K562 (cell line): ENCODE measurements at regions not wholly inside any gene's neighbourhood (a gene's known extent, or its start where the extent isn't known, plus 50 kb on each side); places are given as distances from the start of the nearest gene placed in this dataset.

ENCODE experiments used
- ATAC-seq: fragments of 200-7000 bp; cut with Tn5 transposase; 3 replicates; pipeline ENCODE4 v1.9.1; 2020; ENCODE audit warnings: moderate library complexity
- BruUV-seq: library from RNA; stranded (reverse); fragments of 400-500 nt; replicated peaks from 2 replicates; lab custom pipeline; 2021; lab: Mats Ljungman, UMichigan
- CTCF ChIA-PET: fragments of 300-600 bp; formaldehyde crosslinking; extraction: SDS; loops from one replicate; lab custom pipeline; 2021; ENCODE audit warnings: low intra/inter-chr PET ratio; lab: Yijun Ruan, JAX
- POLR2A ChIA-PET: fragments of 300-600, 350-650 bp; sonication (Branson Sonifier 250); formaldehyde crosslinking; extraction: SDS; loops from one replicate; lab custom pipeline; 2021; ENCODE audit warnings: antibody characterized with exemption, inconsistent platforms; lab: Yijun Ruan, JAX
- DNase-seq, 4 experiments: peaks; one replicate each; pipeline versions ENCODE4 v3.0.0 to v3.0.0-alpha.2; 2011 to 2018; ENCODE audit warnings: low spot score in 3 of 4, mixed read lengths in 3 of 4; ENCODE audit errors: extremely low read depth in 1 of 4
- FAIRE-seq: peaks from 2 replicates; lab custom pipeline; 2011; peaks lifted over from hg19 to GRCh38; lab: Jason Lieb, UNC
- H2AFZ ChIP-seq: 2 replicates; pipeline ENCODE4 v1.6.0; 2011; ENCODE audit warnings: low read depth, low read length, control low read depth, inconsistent platforms
- H3K27ac ChIP-seq: fragments of 200-600 bp; 3 replicates; pipeline ENCODE4 v1.8.0; 2011; ENCODE audit warnings: low read depth, mild to moderate bottlenecking, control low read depth, inconsistent platforms, low read length, moderate library complexity, mixed read lengths; ENCODE audit errors: extremely low read depth
- H3K27me3 ChIP-seq, 2 experiments: fragments of 300-600 bp in 1 of 2; 2 replicates in 1 of 2; 3 replicates in 1 of 2; pipeline versions ENCODE4 v1.6.0 to v1.8.0; 2011; ENCODE audit warnings: inconsistent platforms in 2 of 2, low read length in 2 of 2, mild to moderate bottlenecking in 1 of 2, mixed read lengths in 1 of 2, moderate library complexity in 1 of 2; ENCODE audit not compliant: control insufficient read depth in 2 of 2, insufficient read depth in 2 of 2
- H3K36me3 ChIP-seq: fragments of 300-600 bp; 3 replicates; pipeline ENCODE4 v1.8.0; 2011; ENCODE audit warnings: mild to moderate bottlenecking, low read length, inconsistent platforms; ENCODE audit not compliant: control insufficient read depth, insufficient read depth
- H3K4me1 ChIP-seq, 2 experiments: fragments of 200-600 bp in 1 of 2; replicated peaks in 1 of 2; 2 replicates in 1 of 2; 3 replicates in 1 of 2; pipeline versions ENCODE4 v1.5.1 to v1.8.0; 2011; ENCODE audit warnings: inconsistent platforms in 2 of 2, low read length in 2 of 2, mild to moderate bottlenecking in 1 of 2, mixed read lengths in 1 of 2, moderate library complexity in 1 of 2; ENCODE audit not compliant: control insufficient read depth in 2 of 2, insufficient read depth in 2 of 2
- H3K4me2 ChIP-seq: 2 replicates; pipeline ENCODE4 v1.6.1; 2011; ENCODE audit warnings: low read length, control low read depth, inconsistent platforms, mixed read lengths; ENCODE audit not compliant: insufficient read depth
- H3K4me3 ChIP-seq: fragments of 200-600 bp; sonication (generic), shearing (Covaris generic); 2 replicates; pipeline ENCODE4 v1.5.1; 2016; ENCODE audit warnings: control low read depth, inconsistent platforms
- H3K79me2 ChIP-seq: fragments of 200-600 bp; 3 replicates; pipeline ENCODE4 v1.8.0; 2011; ENCODE audit warnings: low read length, inconsistent platforms; ENCODE audit not compliant: control insufficient read depth, insufficient read depth
- H3K9ac ChIP-seq, 2 experiments: 2 replicates each; pipeline versions ENCODE4 v1.6.0 to v1.6.1; 2011; ENCODE audit warnings: low read depth in 2 of 2, low read length in 2 of 2, control low read depth in 1 of 2, inconsistent platforms in 1 of 2, mild to moderate bottlenecking in 1 of 2, mixed read lengths in 1 of 2; ENCODE audit not compliant: insufficient read depth in 1 of 2
- H3K9me1 ChIP-seq: one replicate; pipeline ENCODE4 v1.6.0; 2011; ENCODE audit warnings: inconsistent platforms, mild to moderate bottlenecking, low read length, moderate library complexity; ENCODE audit not compliant: control insufficient read depth, insufficient read depth
- H3K9me3 ChIP-seq: replicated peaks from 2 replicates; pipeline ENCODE4 v1.5.1; 2011; ENCODE audit warnings: low read depth, low read length, inconsistent platforms; ENCODE audit not compliant: control insufficient read depth, insufficient read depth
- H4K20me1 ChIP-seq: replicated peaks from 2 replicates; pipeline ENCODE4 v1.6.1; 2011; ENCODE audit warnings: low read length, inconsistent platforms, mixed read lengths; ENCODE audit not compliant: control insufficient read depth, insufficient read depth
- CBX1 ChIP-seq: sonication (generic); IDR thresholded peaks from 2 replicates; pipeline ENCODE4 v1.6.1; 2016; ENCODE audit warnings: antibody characterized with exemption, low read depth, mild to moderate bottlenecking
- CC2D1A ChIP-seq: fragments of 450-650 bp; IDR thresholded peaks from 2 replicates; pipeline ENCODE4 v1.6.1; 2017; ENCODE audit warnings: mild to moderate bottlenecking
- CHD4 ChIP-seq: fragments of 200-600 bp; sonication (generic); IDR thresholded peaks from 3 replicates; pipeline ENCODE4 v1.6.1; 2012; ENCODE audit warnings: low read depth, mild to moderate bottlenecking, mixed read lengths, low read length, inconsistent platforms; ENCODE audit not compliant: insufficient read depth, insufficient replicate concordance, poor library complexity, severe bottlenecking
- DMBX1 ChIP-seq: fragments of 250-450 bp; sonication (Bioruptor Pico); IDR thresholded peaks from 2 replicates; pipeline ENCODE4 v1.8.0; 2022; ENCODE audit warnings: inconsistent platforms, mild to moderate bottlenecking, moderate library complexity, borderline replicate concordance
- ETS1 ChIP-seq: conservative IDR thresholded peaks from 2 replicates; pipeline ENCODE4 v1.6.1; 2011; ENCODE audit warnings: low read depth, mild to moderate bottlenecking, low read length; ENCODE audit not compliant: control insufficient read depth
- HDAC2 ChIP-seq: fragments of 450-650 bp; IDR thresholded peaks from 2 replicates; pipeline ENCODE4 v1.6.1; 2016; ENCODE audit warnings: mild to moderate bottlenecking
- NFYB ChIP-seq: IDR thresholded peaks from 2 replicates; pipeline ENCODE4 v1.6.1; 2011; ENCODE audit warnings: mild to moderate bottlenecking, moderate library complexity; ENCODE audit not compliant: insufficient read length; ENCODE audit errors: extremely low read depth
- RAD51 ChIP-seq: fragments of 450-650 bp; IDR thresholded peaks from 2 replicates; pipeline ENCODE4 v1.7.1; 2016; ENCODE audit warnings: low read depth, mild to moderate bottlenecking, borderline replicate concordance
- TSC22D4 ChIP-seq: fragments of 450-650 bp; IDR thresholded peaks from 2 replicates; pipeline ENCODE4 v1.6.1; 2016; ENCODE audit warnings: missing genetic modification characterization, missing biosample characterization, control low read depth
- ZNF143 ChIP-seq: sonication (generic); formaldehyde crosslinking; IDR thresholded peaks from 2 replicates; pipeline ENCODE4 v1.9.0; 2022; ENCODE audit warnings: mild to moderate bottlenecking, missing genetic modification reagents
- ZNF324 ChIP-seq: fragments of 250-450 bp; sonication (Bioruptor Pico); IDR thresholded peaks from 2 replicates; pipeline ENCODE4 v1.4.0; 2020; ENCODE audit warnings: mild to moderate bottlenecking
- ZNF436 ChIP-seq: fragments of 250-450, 450-650 bp; sonication (Bioruptor Pico); formaldehyde crosslinking; IDR thresholded peaks from 2 replicates; pipeline ENCODE4 v1.7.0; 2020; ENCODE audit warnings: mild to moderate bottlenecking
- ZNF639 ChIP-seq, 2 experiments: fragments of 200-800 bp in 1 of 2; sonication (Bioruptor generic) in 1 of 2; sonication (generic) in 1 of 2; formaldehyde crosslinking in 1 of 2; IDR thresholded peaks in 1 of 2; conservative IDR thresholded peaks in 1 of 2; 2 replicates each; pipeline versions ENCODE4 v1.5.0 to v1.6.1; 2016 to 2020; ENCODE audit warnings: missing compliant biosample characterization in 1 of 2, missing genetic modification characterization in 1 of 2, missing genetic modification reagents in 1 of 2
- WGBS: fragments of 100-300 bp; shearing (Covaris generic); methylation state at CpG from one replicate; pipeline ENCODE4 v1.1.6; 2016; ENCODE audit warnings: low coverage, mixed read lengths; ENCODE audit not compliant: insufficient coverage; ENCODE audit errors: missing lambda C conversion rate; 5-methylcytosine and 5-hydroxymethylcytosine counted together
- in situ Hi-C: fragments of 300-500 bp; cut with MboI; formaldehyde crosslinking; loops from 4 replicates; pipeline ENCODE4 v1.15.0; 2018; ENCODE audit warnings: inconsistent platforms, mixed read lengths
- intact Hi-C: fragments of 100-400 bp; cut with micrococcal nuclease; formaldehyde crosslinking; loops from 2 replicates; pipeline ENCODE4 v1.14.2; 2022
- TF ChIP-seq, protein P1 (sequence below): fragments of 250-450 bp; sonication (Bioruptor Pico); IDR thresholded peaks from 2 replicates; pipeline ENCODE4 v1.4.0; 2020; ENCODE audit warnings: mild to moderate bottlenecking
- TF ChIP-seq, protein P2 (sequence below): fragments of 450-650 bp; IDR thresholded peaks from 2 replicates; pipeline ENCODE4 v1.6.1; 2016; ENCODE audit warnings: low read depth, mild to moderate bottlenecking, moderate library complexity

DNA sequence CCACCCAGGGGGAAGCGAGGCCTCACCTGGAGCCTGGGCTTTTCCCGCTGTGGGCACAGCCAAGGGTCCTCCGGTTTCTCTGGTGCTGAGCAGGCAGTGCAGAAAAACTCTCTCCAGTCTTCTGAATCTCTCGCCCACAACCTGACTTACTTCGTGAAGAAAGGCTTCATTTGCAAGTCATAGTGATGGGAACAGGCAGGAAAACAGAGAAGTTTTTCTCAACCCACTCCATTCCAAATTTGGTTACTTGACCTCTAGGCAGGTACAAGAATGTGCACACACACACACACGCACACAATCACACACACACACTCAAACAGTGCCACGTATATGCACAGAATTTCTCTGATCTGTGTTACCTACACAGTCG is 524.5 kb downstream of the CD83 start:
- no peaks in the 10 kb centered on the region for H3K9me1 ChIP-seq
- peak overlapping the region in 1 of 2 experiments; percentile 30; a peak in 1 of 4 replicates for H3K9ac ChIP-seq
- H3K36me3 ChIP-seq, result no peaks in the 10 kb centered on the region
- BruUV-seq, result no TSS peak
- ATAC-seq (no peak), DNase-seq (no peak)
- in situ Hi-C loops, result no loop called here
- TF ChIP-seq CC2D1A (no peak), TSC22D4 (tag) (no peak), CBX1 (no peak), ZNF639 (CRISPR knock-in tag; conservative IDR thresholded peaks at IDR 0.05 in 1 of 2, IDR thresholded peaks at IDR 0.05 in 1 of 2) (no peak), NFYB (no peak), CHD4 (no peak), ETS1 (no peak), ZNF143 (CRISPR knock-in tag) (no peak), HDAC2 (no peak), RAD51 (no peak), DMBX1 (no peak), ZNF324 (CRISPR knock-in tag) (no peak), ZNF436 (CRISPR knock-in tag) (no peak)
- TF ChIP-seq, protein P1, sequence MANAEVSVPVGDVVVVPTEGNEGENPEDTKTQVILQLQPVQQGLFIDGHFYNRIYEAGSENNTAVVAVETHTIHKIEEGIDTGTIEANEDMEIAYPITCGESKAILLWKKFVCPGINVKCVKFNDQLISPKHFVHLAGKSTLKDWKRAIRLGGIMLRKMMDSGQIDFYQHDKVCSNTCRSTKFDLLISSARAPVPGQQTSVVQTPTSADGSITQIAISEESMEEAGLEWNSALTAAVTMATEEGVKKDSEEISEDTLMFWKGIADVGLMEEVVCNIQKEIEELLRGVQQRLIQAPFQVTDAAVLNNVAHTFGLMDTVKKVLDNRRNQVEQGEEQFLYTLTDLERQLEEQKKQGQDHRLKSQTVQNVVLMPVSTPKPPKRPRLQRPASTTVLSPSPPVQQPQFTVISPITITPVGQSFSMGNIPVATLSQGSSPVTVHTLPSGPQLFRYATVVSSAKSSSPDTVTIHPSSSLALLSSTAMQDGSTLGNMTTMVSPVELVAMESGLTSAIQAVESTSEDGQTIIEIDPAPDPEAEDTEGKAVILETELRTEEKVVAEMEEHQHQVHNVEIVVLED (CRISPR knock-in tag), result no peak
- TF ChIP-seq, protein P2, sequence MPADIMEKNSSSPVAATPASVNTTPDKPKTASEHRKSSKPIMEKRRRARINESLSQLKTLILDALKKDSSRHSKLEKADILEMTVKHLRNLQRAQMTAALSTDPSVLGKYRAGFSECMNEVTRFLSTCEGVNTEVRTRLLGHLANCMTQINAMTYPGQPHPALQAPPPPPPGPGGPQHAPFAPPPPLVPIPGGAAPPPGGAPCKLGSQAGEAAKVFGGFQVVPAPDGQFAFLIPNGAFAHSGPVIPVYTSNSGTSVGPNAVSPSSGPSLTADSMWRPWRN, result no peak
- TF ChIP-seq, all 486 proteins: peak for 0
- no peaks in the 10 kb centered on the region for H3K9me3 ChIP-seq
- intact Hi-C loops, result no loop called here
- H4K20me1 ChIP-seq, result no peaks in the 10 kb centered on the region
- H3K4me2 ChIP-seq, result no peak overlapping the region
- POLR2A ChIA-PET, result interaction anchor here (0.6 kb wide), 1 partner anchor 927 kb away, joined by 3 read pairs; no protein-coding TSS in a partner anchor
- FAIRE-seq, result no peak
- no peak overlapping the region for H2AFZ ChIP-seq
- CTCF ChIA-PET, result no interaction called here
- H3K27ac ChIP-seq, result no peak overlapping the region
- 79% methylated on average over 8 of the region's 8 CpGs for WGBS
- no peaks in the 10 kb centered on the region for H3K27me3 ChIP-seq
- peaks cover 11 to 38% of the 10 kb centered on the region in 2 experiments; a peak in 4 of 5 replicates for H3K4me1 ChIP-seq
- H3K79me2 ChIP-seq, result no peaks in the 10 kb centered on the region
- no peak overlapping the region for H3K4me3 ChIP-seq
